Loucy (cell line): ENCODE measurements at regions not wholly inside any gene's neighbourhood (a gene's known extent, or its start where the extent isn't known, plus 50 kb on each side); places are given as distances from the start of the nearest gene placed in this dataset.

Experiments used
- H2AFZ ChIP-seq: fragments of 200-600 bp; sonication (generic); 2 replicates; pipeline ENCODE4 v1.6.0; 2016; ENCODE audit warnings: antibody characterized with exemption, mild to moderate bottlenecking, low read length, moderate library complexity
- H3F3A ChIP-seq: fragments of 200-600 bp; 2 replicates; pipeline ENCODE4 v1.6.0; 2016; ENCODE audit warnings: antibody characterized with exemption, low read depth, mild to moderate bottlenecking
- H3K27me3 ChIP-seq: fragments of 200-600 bp; sonication (generic); 2 replicates; pipeline ENCODE4 v1.6.1; 2014; ENCODE audit warnings: low read length, mild to moderate bottlenecking; ENCODE audit not compliant: insufficient read depth, poor library complexity, severe bottlenecking
- H3K36me3 ChIP-seq: fragments of 200-600 bp; sonication (generic); 2 replicates; pipeline ENCODE4 v1.6.1; 2016; ENCODE audit warnings: low read length; ENCODE audit not compliant: insufficient read depth
- H3K4me1 ChIP-seq: fragments of 200-600 bp; sonication (generic); 2 replicates; pipeline ENCODE4 v1.5.1; 2014; ENCODE audit warnings: low read length, mild to moderate bottlenecking; ENCODE audit not compliant: insufficient read depth, poor library complexity, severe bottlenecking
- H3K4me2 ChIP-seq: fragments of 200-600 bp; sonication (generic); 2 replicates; pipeline ENCODE4 v1.6.0; 2014; ENCODE audit warnings: antibody characterized with exemption, low read length, low read depth, mild to moderate bottlenecking; ENCODE audit not compliant: poor library complexity, severe bottlenecking
- H3K4me3 ChIP-seq: fragments of 200-600 bp; sonication (generic); 2 replicates; pipeline ENCODE4 v1.5.1; 2014; ENCODE audit warnings: low read length, mild to moderate bottlenecking, mixed read lengths; ENCODE audit not compliant: poor library complexity, severe bottlenecking
- H3K79me2 ChIP-seq: fragments of 200-600 bp; sonication (generic); 2 replicates; pipeline ENCODE4 v1.6.1; 2014; ENCODE audit warnings: low read length; ENCODE audit not compliant: insufficient read depth
- H3K9ac ChIP-seq: fragments of 200-600 bp; sonication (generic); 2 replicates; pipeline ENCODE4 v1.6.0; 2014; ENCODE audit warnings: mild to moderate bottlenecking, low read depth, low read length, moderate library complexity; ENCODE audit not compliant: poor library complexity, severe bottlenecking
- H3K9me2 ChIP-seq: fragments of 200-600 bp; sonication (generic); replicated peaks from 2 replicates; pipeline ENCODE4 v1.6.1; 2016; ENCODE audit warnings: low read depth, low read length, mixed read lengths
- H3K9me3 ChIP-seq: fragments of 200-600 bp; sonication (generic); 2 replicates; pipeline ENCODE4 v1.6.1; 2014; ENCODE audit warnings: mild to moderate bottlenecking, antibody characterized with exemption, low read length, low read depth; ENCODE audit not compliant: insufficient read depth
- H4K20me1 ChIP-seq: fragments of 200-600 bp; sonication (generic); 2 replicates; pipeline ENCODE4 v1.6.0; 2014; ENCODE audit warnings: antibody characterized with exemption, low read length, mild to moderate bottlenecking; ENCODE audit not compliant: insufficient read depth, poor library complexity, severe bottlenecking
- CTCF ChIP-seq: fragments of 200-600 bp; sonication (generic); conservative IDR thresholded peaks from 2 replicates; pipeline ENCODE4 v1.5.1; 2014; ENCODE audit warnings: mild to moderate bottlenecking, antibody characterized with exemption, low read length
- EZH2phosphoT487 ChIP-seq: fragments of 200-600 bp; IDR thresholded peaks from 2 replicates; pipeline ENCODE4 v1.6.1; 2018; ENCODE audit warnings: antibody characterized with exemption, mild to moderate bottlenecking, moderate library complexity, borderline replicate concordance

- no peaks in the 10 kb centered on the region for H3K9me3 ChIP-seq
- H3K36me3 ChIP-seq, result no peaks in the 10 kb centered on the region
- no peaks in the 10 kb centered on the region for H3K79me2 ChIP-seq
- H3K9me2 ChIP-seq, result no peaks in the 10 kb centered on the region
- H3K9ac ChIP-seq, result no peak overlapping the region
- H3F3A ChIP-seq, result no peaks in the 10 kb centered on the region
- no peak overlapping the region for H3K4me2 ChIP-seq
- no peaks in the 10 kb centered on the region for H4K20me1 ChIP-seq
- no peak overlapping the region for H2AFZ ChIP-seq
- TF ChIP-seq EZH2phosphoT487 (no peak), CTCF (no peak)
- H3K4me1 ChIP-seq, result peaks cover 8% of the 10 kb centered on the region
- no peak overlapping the region for H3K4me3 ChIP-seq
- H3K27me3 ChIP-seq, result no peaks in the 10 kb centered on the region
These were observed 94.1 kb upstream of the PRDM11 start for GRCh38 chr11:45052361-45052760.

GRCh38 chr11:45053736-45054446 lies 92.5 kb upstream of the PRDM11 start:
- Histone ChIP-seq H3K9me2 (no peaks in the 10 kb centered on the region), H3K79me2 (no peaks in the 10 kb centered on the region), H3K9me3 (no peaks in the 10 kb centered on the region), H4K20me1 (no peaks in the 10 kb centered on the region), H2AFZ (no peak overlapping the region), H3K4me3 (no peak overlapping the region), H3F3A (no peaks in the 10 kb centered on the region), H3K4me1 (peaks cover under 1% of the 10 kb centered on the region), H3K4me2 (no peak overlapping the region), H3K36me3 (no peaks in the 10 kb centered on the region), H3K27me3 (no peaks in the 10 kb centered on the region), H3K9ac (no peak overlapping the region)
- TF ChIP-seq CTCF (no peak), EZH2phosphoT487 (no peak)

GRCh38 chr11:45054956-45055355 lies 91.5 kb upstream of the PRDM11 start:
- H2AFZ ChIP-seq, result no peak overlapping the region
- no peaks in the 10 kb centered on the region for H3K79me2 ChIP-seq
- H3K36me3 ChIP-seq, result no peaks in the 10 kb centered on the region
- H3K4me1 ChIP-seq, result no peaks in the 10 kb centered on the region
- H3K9me2 ChIP-seq, result no peaks in the 10 kb centered on the region
- H3K4me2 ChIP-seq, result no peak overlapping the region
- TF ChIP-seq EZH2phosphoT487 (no peak), CTCF (no peak)
- H3K4me3 ChIP-seq, result no peak overlapping the region
- H3K27me3 ChIP-seq, result no peaks in the 10 kb centered on the region
- no peaks in the 10 kb centered on the region for H3K9me3 ChIP-seq
- H3K9ac ChIP-seq, result no peak overlapping the region
- H4K20me1 ChIP-seq, result no peaks in the 10 kb centered on the region
- no peaks in the 10 kb centered on the region for H3F3A ChIP-seq
